HEK293T (cell line): ENCODE measurements at regions not wholly inside any gene's neighbourhood (a gene's known extent, or its start where the extent isn't known, plus 50 kb on each side); places are given as distances from the start of the nearest gene placed in this dataset.

Experiments
- BHLHE40 ChIP-seq: fragments of 450-650 bp; IDR thresholded peaks from 2 replicates; pipeline ENCODE4 v1.6.1; 2016; ENCODE audit warnings: mild to moderate bottlenecking, moderate library complexity, borderline replicate concordance
- CTBP1 ChIP-seq: fragments of 450-650 bp; IDR thresholded peaks from 2 replicates; pipeline ENCODE4 v1.6.1; 2016; ENCODE audit warnings: borderline replicate concordance
- ELF4 ChIP-seq: fragments of 450-650 bp; IDR thresholded peaks from 2 replicates; pipeline ENCODE4 v1.6.1; 2017; ENCODE audit warnings: antibody characterized with exemption
- FOXA1 ChIP-seq: fragments of 450-650 bp; IDR thresholded peaks from 2 replicates; pipeline ENCODE4 v1.6.1; 2016; ENCODE audit warnings: mild to moderate bottlenecking
- FOXK2 ChIP-seq: fragments of 450-650 bp; IDR thresholded peaks from 2 replicates; pipeline ENCODE4 v1.6.1; 2016; ENCODE audit warnings: mild to moderate bottlenecking
- HDGF ChIP-seq: fragments of 450-650 bp; IDR thresholded peaks from 2 replicates; pipeline ENCODE4 v1.6.1; 2017; ENCODE audit warnings: antibody characterized with exemption, borderline replicate concordance
- L3MBTL2 ChIP-seq: fragments of 450-650 bp; conservative IDR thresholded peaks from 2 replicates; pipeline ENCODE4 v1.6.1; 2016; ENCODE audit warnings: mild to moderate bottlenecking
- LEF1 ChIP-seq: fragments of 450-650 bp; IDR thresholded peaks from 2 replicates; pipeline ENCODE4 v1.6.1; 2017; ENCODE audit warnings: mild to moderate bottlenecking, borderline replicate concordance
- SP1 ChIP-seq: fragments of 450-650 bp; IDR thresholded peaks from 2 replicates; pipeline ENCODE4 v1.6.1; 2017
- TF ChIP-seq, protein P1 (sequence below): fragments of 450-650 bp; IDR thresholded peaks from 2 replicates; pipeline ENCODE4 v1.6.1; 2016

DNA sequence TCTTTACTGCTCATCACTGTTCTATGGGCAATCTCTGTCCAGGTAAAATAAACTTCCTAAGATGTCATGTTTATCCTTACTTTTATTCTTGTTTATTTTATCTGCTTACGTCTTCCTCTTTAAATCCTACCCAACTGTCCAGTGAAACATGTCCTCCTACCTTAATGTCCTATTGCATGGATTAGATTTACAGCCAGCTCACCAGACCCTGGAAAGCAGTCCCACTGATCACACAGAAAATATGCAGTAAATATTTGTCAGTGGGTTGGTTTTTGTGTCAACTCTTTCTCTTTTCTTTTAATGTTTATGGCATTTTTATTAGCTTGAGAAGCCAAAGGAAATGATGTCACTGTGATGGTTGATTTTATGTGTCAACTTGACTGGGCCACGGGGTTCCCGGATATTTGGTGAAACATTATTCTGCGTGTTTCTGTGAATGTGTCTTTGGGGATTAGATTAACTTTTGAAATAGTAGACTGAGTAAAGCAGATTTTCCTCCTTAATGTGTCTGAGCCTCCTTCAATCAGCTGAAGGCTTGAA lies 258.3 kb downstream of the SRGAP2C start:
- TF ChIP-seq ELF4, result no peak
- TF ChIP-seq, protein P1, sequence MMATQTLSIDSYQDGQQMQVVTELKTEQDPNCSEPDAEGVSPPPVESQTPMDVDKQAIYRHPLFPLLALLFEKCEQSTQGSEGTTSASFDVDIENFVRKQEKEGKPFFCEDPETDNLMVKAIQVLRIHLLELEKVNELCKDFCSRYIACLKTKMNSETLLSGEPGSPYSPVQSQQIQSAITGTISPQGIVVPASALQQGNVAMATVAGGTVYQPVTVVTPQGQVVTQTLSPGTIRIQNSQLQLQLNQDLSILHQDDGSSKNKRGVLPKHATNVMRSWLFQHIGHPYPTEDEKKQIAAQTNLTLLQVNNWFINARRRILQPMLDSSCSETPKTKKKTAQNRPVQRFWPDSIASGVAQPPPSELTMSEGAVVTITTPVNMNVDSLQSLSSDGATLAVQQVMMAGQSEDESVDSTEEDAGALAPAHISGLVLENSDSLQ, result 0 out of 2 replicates have a peak, but pooled peaks have one; percentile 16
- TF ChIP-seq LEF1, result no peak
- TF ChIP-seq FOXA1, result no peak
- TF ChIP-seq SP1, result no peak
- no peak for TF ChIP-seq FOXK2
- no peak for TF ChIP-seq L3MBTL2
- TF ChIP-seq BHLHE40, result no peak
- TF ChIP-seq CTBP1, result no peak
- no peak for TF ChIP-seq HDGF
